Epithelial cell of proximal tubule (primary cell): ENCODE measurements at regions not wholly inside any gene's neighbourhood (a gene's known extent, or its start where the extent isn't known, plus 50 kb on each side); places are given as distances from the start of the nearest gene placed in this dataset.

Source experiments
- DNase-seq: peaks from one replicate; pipeline ENCODE4 v3.0.0-alpha.2; 2011; ENCODE audit warnings: low read depth
- H3K4me3 ChIP-seq: 2 replicates; pipeline ENCODE4 v1.5.1; 2011; ENCODE audit warnings: low read depth, mild to moderate bottlenecking, low read length
- TF ChIP-seq, protein P1 (sequence below): conservative IDR thresholded peaks from 2 replicates; pipeline ENCODE4 v1.5.1; 2012; ENCODE audit warnings: low read depth, mild to moderate bottlenecking, low read length

DNA sequence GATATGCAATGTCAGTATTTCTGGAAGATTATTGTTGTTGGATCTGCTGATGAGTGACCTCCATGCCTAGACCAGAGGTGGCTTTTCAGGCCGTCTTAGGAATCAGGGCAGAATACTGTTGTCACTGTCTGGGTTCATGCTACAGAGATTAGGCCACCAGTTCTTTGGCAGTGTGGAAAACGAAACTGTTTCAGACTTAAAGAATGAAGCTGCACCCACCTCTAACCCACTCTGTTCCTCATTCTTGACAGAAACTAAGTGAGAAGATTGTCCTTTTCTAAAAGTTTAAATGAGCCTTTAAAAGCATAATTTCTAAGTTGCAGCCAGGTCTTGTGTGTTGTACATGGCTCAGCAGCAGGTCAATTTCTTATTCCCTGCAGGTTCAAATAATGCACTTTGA, 444.3 kb downstream of the ENC1 start:
- no peak overlapping the region for H3K4me3 ChIP-seq
- TF ChIP-seq, protein P1, sequence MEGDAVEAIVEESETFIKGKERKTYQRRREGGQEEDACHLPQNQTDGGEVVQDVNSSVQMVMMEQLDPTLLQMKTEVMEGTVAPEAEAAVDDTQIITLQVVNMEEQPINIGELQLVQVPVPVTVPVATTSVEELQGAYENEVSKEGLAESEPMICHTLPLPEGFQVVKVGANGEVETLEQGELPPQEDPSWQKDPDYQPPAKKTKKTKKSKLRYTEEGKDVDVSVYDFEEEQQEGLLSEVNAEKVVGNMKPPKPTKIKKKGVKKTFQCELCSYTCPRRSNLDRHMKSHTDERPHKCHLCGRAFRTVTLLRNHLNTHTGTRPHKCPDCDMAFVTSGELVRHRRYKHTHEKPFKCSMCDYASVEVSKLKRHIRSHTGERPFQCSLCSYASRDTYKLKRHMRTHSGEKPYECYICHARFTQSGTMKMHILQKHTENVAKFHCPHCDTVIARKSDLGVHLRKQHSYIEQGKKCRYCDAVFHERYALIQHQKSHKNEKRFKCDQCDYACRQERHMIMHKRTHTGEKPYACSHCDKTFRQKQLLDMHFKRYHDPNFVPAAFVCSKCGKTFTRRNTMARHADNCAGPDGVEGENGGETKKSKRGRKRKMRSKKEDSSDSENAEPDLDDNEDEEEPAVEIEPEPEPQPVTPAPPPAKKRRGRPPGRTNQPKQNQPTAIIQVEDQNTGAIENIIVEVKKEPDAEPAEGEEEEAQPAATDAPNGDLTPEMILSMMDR = no peak
- no peak for DNase-seq

DNA sequence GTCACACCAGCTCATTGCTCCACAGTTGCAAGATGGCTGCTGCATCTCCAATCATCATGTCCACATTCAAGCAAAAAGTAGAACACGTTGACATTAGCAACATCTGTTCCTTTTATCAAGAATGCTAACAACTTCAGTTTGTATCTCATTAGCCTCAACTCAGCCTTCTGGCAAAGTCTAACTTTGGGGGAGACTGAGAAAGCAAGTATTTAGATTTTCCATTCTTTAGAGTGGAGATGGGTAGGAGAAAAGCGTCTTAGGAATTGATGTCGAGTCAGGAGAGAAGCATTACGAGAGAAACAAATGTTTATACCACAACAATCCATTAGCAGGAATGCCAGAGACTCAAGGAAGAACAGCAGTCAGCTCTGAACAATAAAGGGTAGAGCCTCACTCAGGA, 446.3 kb downstream of the ENC1 start:
- DNase-seq = no peak
- TF ChIP-seq, protein P1 = no peak
- H3K4me3 ChIP-seq = no peak overlapping the region

DNA sequence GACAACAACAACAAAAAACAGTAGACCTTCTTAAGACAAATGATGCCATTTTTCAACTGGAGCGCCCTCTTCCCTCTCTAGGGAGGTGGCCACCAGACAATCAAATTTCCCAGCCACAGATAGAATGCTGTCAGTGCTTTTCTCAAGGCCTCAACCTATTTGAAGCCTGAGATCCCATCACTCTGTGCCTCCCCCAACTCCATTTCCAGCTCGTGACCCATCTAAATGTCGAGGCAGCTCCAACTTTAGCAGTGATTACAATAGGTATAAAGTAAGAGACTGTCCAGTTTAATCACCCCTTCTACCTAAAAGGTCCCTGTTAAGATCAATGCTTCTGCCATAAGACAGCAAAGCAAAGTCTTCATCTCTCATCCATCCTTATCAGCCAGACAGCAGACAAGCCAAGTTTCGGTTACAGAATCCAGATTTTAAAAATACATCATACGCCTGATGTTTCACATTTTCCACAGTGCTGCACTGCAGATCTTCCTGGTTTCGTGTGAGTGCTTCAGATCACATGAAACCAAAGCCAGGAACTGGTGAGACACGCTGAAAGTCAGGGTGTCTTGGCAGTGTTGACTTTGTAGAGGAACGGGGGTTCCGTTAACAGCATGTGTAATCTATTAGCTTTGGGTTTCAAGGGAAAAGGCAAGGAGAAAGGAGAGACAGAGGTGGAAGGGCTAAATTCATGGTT, 447.8 kb downstream of the ENC1 start:
- H3K4me3 ChIP-seq = no peak overlapping the region
- no peak for DNase-seq
- TF ChIP-seq, protein P1 = no peak

DNA sequence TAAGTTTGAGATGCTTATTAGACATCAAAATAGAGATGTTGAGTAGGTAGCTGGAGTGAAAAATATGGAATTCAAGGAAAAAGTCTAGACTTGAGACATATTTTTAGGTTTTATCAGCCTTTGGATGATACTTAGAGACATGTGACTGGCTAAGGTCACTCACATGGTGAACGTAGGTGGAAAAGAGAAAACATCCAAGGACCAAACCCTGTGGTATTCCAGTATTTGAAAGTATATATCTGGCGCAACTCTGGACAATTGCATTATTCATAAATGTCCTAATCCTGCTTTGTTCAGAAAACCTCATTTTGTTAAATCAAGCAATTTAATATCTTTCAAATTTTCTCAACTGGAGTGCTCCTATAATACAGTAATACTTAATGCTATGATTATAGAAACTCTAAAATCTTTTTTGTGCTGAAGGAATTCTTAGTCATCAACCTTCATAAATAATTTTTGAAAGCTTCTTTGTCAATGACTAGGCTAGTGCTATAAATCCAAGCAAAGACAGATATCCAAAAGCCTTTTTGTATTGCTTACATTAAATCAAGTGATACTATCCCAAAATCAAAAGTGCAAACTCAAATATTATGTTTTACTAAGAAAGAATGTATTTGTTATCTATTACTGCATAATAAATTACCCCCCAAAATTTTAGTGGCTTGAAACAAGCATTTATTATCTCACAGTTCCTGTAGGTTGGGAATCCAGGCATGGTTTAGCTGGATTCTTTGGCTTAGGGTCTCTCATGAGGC, 452.0 kb downstream of the ENC1 start:
- TF ChIP-seq, protein P1 = no peak
- no peak for DNase-seq
- H3K4me3 ChIP-seq = no peak overlapping the region

DNA sequence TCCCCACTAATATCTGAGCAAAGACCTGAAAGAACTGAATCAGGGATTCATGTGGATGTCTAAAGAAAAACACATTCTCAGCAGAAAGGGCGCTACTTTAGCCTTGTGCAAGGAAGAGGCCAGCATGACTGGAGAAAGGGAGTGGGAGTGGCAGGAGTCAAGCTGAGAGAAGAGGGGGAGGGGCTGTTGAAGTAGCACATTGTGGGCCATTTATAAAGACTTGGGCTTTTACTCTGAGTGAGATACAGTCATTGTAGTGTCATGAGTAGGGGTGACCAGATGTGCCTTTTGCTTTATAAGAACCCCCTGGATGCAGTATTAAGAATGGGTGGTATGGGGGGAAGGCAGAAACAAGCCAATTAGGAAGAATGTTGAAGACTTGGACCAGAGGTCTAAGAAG, 452.8 kb downstream of the ENC1 start:
- DNase-seq = no peak
- H3K4me3 ChIP-seq = no peak overlapping the region
- TF ChIP-seq, protein P1 = no peak

DNA sequence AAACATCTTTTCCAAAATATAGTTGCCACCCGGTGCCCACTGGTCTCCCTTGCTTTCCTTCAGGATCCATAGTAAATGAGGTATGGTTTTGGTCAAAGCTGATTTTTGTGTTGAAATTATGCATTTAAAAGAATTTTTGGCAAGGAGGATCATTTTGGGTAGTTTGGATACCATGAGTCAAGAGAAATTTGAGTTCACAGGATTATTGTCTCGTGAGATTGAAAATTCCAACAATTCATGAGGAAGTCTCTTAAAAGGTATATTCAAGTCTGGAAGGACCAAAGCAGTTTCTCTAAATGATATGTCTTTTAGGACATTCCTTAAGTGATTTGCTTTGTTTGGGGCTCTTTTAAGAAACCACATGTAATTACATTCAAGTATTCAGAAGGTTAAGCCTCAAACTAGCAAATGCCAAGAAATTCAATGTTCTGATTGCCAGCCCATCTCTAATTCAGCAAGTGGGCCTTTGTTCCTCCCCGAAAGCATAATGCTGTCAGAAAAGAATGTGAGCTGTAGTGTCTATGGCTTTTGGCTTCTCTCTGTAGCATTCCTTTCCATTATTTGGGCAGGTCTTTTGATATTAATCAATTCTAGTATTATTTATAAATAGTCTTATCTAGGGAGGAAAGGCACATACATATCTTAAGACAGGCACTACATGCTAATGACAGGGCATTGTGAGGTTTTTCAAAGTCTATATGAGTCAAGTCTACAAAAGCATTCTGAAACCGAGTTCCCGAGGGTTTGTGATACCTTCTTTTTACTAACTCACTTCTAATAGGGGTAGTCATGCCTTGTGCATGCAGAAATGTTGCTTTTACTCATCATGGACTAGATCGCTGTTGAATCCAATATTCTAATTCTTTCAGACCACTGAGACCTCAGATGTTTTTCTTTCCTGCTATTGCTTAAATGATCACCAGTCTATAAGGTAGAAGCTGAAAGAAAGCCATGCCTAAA, 453.9 kb downstream of the ENC1 start:
- H3K4me3 ChIP-seq = no peak overlapping the region
- DNase-seq = no peak
- TF ChIP-seq, protein P1 = no peak
